ENCODE measurements at regions not wholly inside any gene's neighbourhood (a gene's known extent, or its start where the extent isn't known, plus 50 kb on each side); places are given as distances from the start of the nearest gene placed in this dataset.

- no peaks in the 10 kb centered on the region for H3K27me3 Mint-ChIP-seq
- ChIA-PET POLR2A (no interaction called here), CTCF (no interaction called here)
- no peak for DNase-seq
- H3K36me3 Mint-ChIP-seq = peaks cover 0 to 10% (median 7%) of the 10 kb centered on the region in 3 donors
- no peaks in the 10 kb centered on the region for H3K27me3 ChIP-seq (ENCODE audit: insufficient read depth, low read length, poor library complexity, severe bottlenecking)
- no peaks in the 10 kb centered on the region for H3K9me3 ChIP-seq (ENCODE audit: low read length)
- no peak overlapping the region for H3K27ac ChIP-seq (ENCODE audit: low read depth, low read length)
- H3K4me3 Mint-ChIP-seq = no peak overlapping the region
- no peaks in the 10 kb centered on the region for H3K36me3 ChIP-seq (ENCODE audit: insufficient read depth, low read length)
- H3K4me1 ChIP-seq (ENCODE audit: insufficient read depth, low read length) = no peaks in the 10 kb centered on the region
- H3K9me3 Mint-ChIP-seq = peaks cover 0 to 2% (median 0%) of the 10 kb centered on the region in 5 donors
- H3K4me3 ChIP-seq (ENCODE audit: low read length) = no peak overlapping the region
- H3K27ac Mint-ChIP-seq = peak overlapping the region in 3 of 8 donors; percentile 29 to 80 (median 40)
- H3K4me1 Mint-ChIP-seq = no peaks in the 10 kb centered on the region
Observed at GRCh38 chr17:83014297-83014696, 65.1 kb upstream of the METRNL start.

- Histone ChIP-seq H3K36me3 (ENCODE audit: insufficient read depth, low read length) (no peaks in the 10 kb centered on the region), H3K27me3 (ENCODE audit: insufficient read depth, low read length, poor library complexity, severe bottlenecking) (no peaks in the 10 kb centered on the region), H3K9me3 (ENCODE audit: low read length) (no peaks in the 10 kb centered on the region), H3K4me3 (ENCODE audit: low read length) (no peak overlapping the region), H3K4me1 (ENCODE audit: insufficient read depth, low read length) (no peaks in the 10 kb centered on the region), H3K27ac (ENCODE audit: low read depth, low read length) (no peak overlapping the region)
- peaks cover 0 to 10% (median 7%) of the 10 kb centered on the region in 3 donors for H3K36me3 Mint-ChIP-seq
- CTCF ChIA-PET = no interaction called here
- no peaks in the 10 kb centered on the region for H3K27me3 Mint-ChIP-seq
- POLR2A ChIA-PET = no interaction called here
- H3K4me3 Mint-ChIP-seq = no peak overlapping the region
- DNase-seq = no peak
- H3K9me3 Mint-ChIP-seq = peaks cover 0 to 2% (median 0%) of the 10 kb centered on the region in 5 donors
- no peaks in the 10 kb centered on the region for H3K4me1 Mint-ChIP-seq
- H3K27ac Mint-ChIP-seq = no peak overlapping the region
Observed at GRCh38 chr17:83014940-83015910, 64.2 kb upstream of the METRNL start.

GRCh38 chr17:83018658-83019193, 60.7 kb upstream of the METRNL start:
- no peaks in the 10 kb centered on the region for H3K9me3 ChIP-seq (ENCODE audit: low read length)
- no peaks in the 10 kb centered on the region for H3K36me3 ChIP-seq (ENCODE audit: insufficient read depth, low read length)
- no peaks in the 10 kb centered on the region for H3K4me1 ChIP-seq (ENCODE audit: insufficient read depth, low read length)
- POLR2A ChIA-PET = no interaction called here
- Mint-ChIP-seq H3K9me3 (peaks cover 0 to 2% (median 0%) of the 10 kb centered on the region in 5 donors), H3K4me3 (no peak overlapping the region), H3K4me1 (peaks cover 1 to 6% (median 4%) of the 10 kb centered on the region in 3 donors), H3K36me3 (peaks cover 0 to 3% (median 1%) of the 10 kb centered on the region in 3 donors), H3K27ac (peak overlapping the region in 1 of 8 donors; percentile 29), H3K27me3 (no peaks in the 10 kb centered on the region)
- no peak overlapping the region for H3K4me3 ChIP-seq (ENCODE audit: low read length)
- CTCF ChIA-PET = no interaction called here
- H3K27me3 ChIP-seq (ENCODE audit: insufficient read depth, low read length, poor library complexity, severe bottlenecking) = no peaks in the 10 kb centered on the region
- H3K27ac ChIP-seq (ENCODE audit: low read depth, low read length) = no peak overlapping the region
- no peak for DNase-seq

GRCh38 chr17:83019376-83019775, 60.0 kb upstream of the METRNL start:
- Mint-ChIP-seq H3K36me3 (peaks cover 0 to 3% (median 1%) of the 10 kb centered on the region in 3 donors), H3K27me3 (no peaks in the 10 kb centered on the region), H3K4me1 (peaks cover 4 to 7% (median 6%) of the 10 kb centered on the region in 3 donors), H3K9me3 (peaks cover 0 to 2% (median 0%) of the 10 kb centered on the region in 5 donors), H3K4me3 (no peak overlapping the region), H3K27ac (no peak overlapping the region)
- Histone ChIP-seq H3K4me3 (ENCODE audit: low read length) (no peak overlapping the region), H3K27ac (ENCODE audit: low read depth, low read length) (no peak overlapping the region), H3K27me3 (ENCODE audit: insufficient read depth, low read length, poor library complexity, severe bottlenecking) (no peaks in the 10 kb centered on the region), H3K36me3 (ENCODE audit: insufficient read depth, low read length) (no peaks in the 10 kb centered on the region), H3K9me3 (ENCODE audit: low read length) (no peaks in the 10 kb centered on the region), H3K4me1 (ENCODE audit: insufficient read depth, low read length) (no peaks in the 10 kb centered on the region)
- ChIA-PET POLR2A (no interaction called here), CTCF (no interaction called here)
- DNase-seq = no peak

GRCh38 chr17:83024218-83024971, 55.0 kb upstream of the METRNL start:
- Mint-ChIP-seq H3K27ac (peak overlapping the region in 1 of 8 donors; percentile 33), H3K9me3 (no peaks in the 10 kb centered on the region), H3K4me1 (peaks cover 27 to 34% (median 31%) of the 10 kb centered on the region in 3 donors), H3K27me3 (peaks cover 0 to 3% of the 10 kb centered on the region in 2 donors), H3K4me3 (no peak overlapping the region), H3K36me3 (peaks cover 0 to 6% (median 4%) of the 10 kb centered on the region in 3 donors)
- H3K9me3 ChIP-seq (ENCODE audit: low read length) = no peaks in the 10 kb centered on the region
- no peak overlapping the region for H3K4me3 ChIP-seq (ENCODE audit: low read length)
- CTCF ChIA-PET = no interaction called here
- H3K36me3 ChIP-seq (ENCODE audit: insufficient read depth, low read length) = no peaks in the 10 kb centered on the region
- no peak overlapping the region for H3K27ac ChIP-seq (ENCODE audit: low read depth, low read length)
- POLR2A ChIA-PET = no interaction called here
- no peaks in the 10 kb centered on the region for H3K4me1 ChIP-seq (ENCODE audit: insufficient read depth, low read length)
- DNase-seq = no peak
- no peaks in the 10 kb centered on the region for H3K27me3 ChIP-seq (ENCODE audit: insufficient read depth, low read length, poor library complexity, severe bottlenecking)

- ChIA-PET CTCF (no interaction called here), POLR2A (no interaction called here)
- Histone ChIP-seq H3K4me3 (ENCODE audit: low read length) (no peak overlapping the region), H3K9me3 (ENCODE audit: low read length) (no peaks in the 10 kb centered on the region), H3K36me3 (ENCODE audit: insufficient read depth, low read length) (no peaks in the 10 kb centered on the region), H3K27me3 (ENCODE audit: insufficient read depth, low read length, poor library complexity, severe bottlenecking) (no peaks in the 10 kb centered on the region), H3K4me1 (ENCODE audit: insufficient read depth, low read length) (no peaks in the 10 kb centered on the region), H3K27ac (ENCODE audit: low read depth, low read length) (no peak overlapping the region)
- Mint-ChIP-seq H3K36me3 (peaks cover 0 to 9% (median 8%) of the 10 kb centered on the region in 3 donors), H3K4me1 (peaks cover 27 to 36% (median 34%) of the 10 kb centered on the region in 3 donors), H3K27me3 (peaks cover 0 to 3% of the 10 kb centered on the region in 2 donors), H3K9me3 (no peaks in the 10 kb centered on the region), H3K27ac (peak overlapping the region in 7 of 8 donors; percentile 18 to 83 (median 70)), H3K4me3 (peak overlapping the region in 6 of 7 donors; percentile 7 to 84 (median 59))
- no peak for DNase-seq
Observed at GRCh38 chr17:83025636-83026280, 53.7 kb upstream of the METRNL start.

- Mint-ChIP-seq H3K27me3 (peaks cover 0 to 3% of the 10 kb centered on the region in 2 donors), H3K9me3 (no peaks in the 10 kb centered on the region), H3K27ac (peak overlapping the region in 7 of 8 donors; percentile 18 to 83 (median 70)), H3K36me3 (peaks cover 0 to 11% (median 7%) of the 10 kb centered on the region in 3 donors), H3K4me3 (peak overlapping the region in 5 of 7 donors; percentile 22 to 84 (median 65)), H3K4me1 (peaks cover 27 to 36% (median 34%) of the 10 kb centered on the region in 3 donors)
- Histone ChIP-seq H3K4me3 (ENCODE audit: low read length) (no peak overlapping the region), H3K36me3 (ENCODE audit: insufficient read depth, low read length) (no peaks in the 10 kb centered on the region), H3K27me3 (ENCODE audit: insufficient read depth, low read length, poor library complexity, severe bottlenecking) (no peaks in the 10 kb centered on the region), H3K27ac (ENCODE audit: low read depth, low read length) (no peak overlapping the region), H3K9me3 (ENCODE audit: low read length) (no peaks in the 10 kb centered on the region), H3K4me1 (ENCODE audit: insufficient read depth, low read length) (no peaks in the 10 kb centered on the region)
- POLR2A ChIA-PET = no interaction called here
- CTCF ChIA-PET = no interaction called here
- DNase-seq = peak in 2 of 5 donors; percentile 18 to 41
Observed at GRCh38 chr17:83026311-83026811, 53.0 kb upstream of the METRNL start.
